ENCODE measurements at regions not wholly inside any gene's neighbourhood (a gene's known extent, or its start where the extent isn't known, plus 50 kb on each side); places are given as distances from the start of the nearest gene placed in this dataset.

- TF ChIP-seq CTCF (IDR thresholded peaks at IDR 0.05) (no peak), POLR2AphosphoS5 (IDR thresholded peaks at IDR 0.05) (no peak)
These were observed 151.3 kb upstream of the TMEM161B start for GRCh38 chr5:88419931-88420330.

Measured in breast epithelium (tissue), 3 donors.